ENCODE measurements at regions not wholly inside any gene's neighbourhood (a gene's known extent, or its start where the extent isn't known, plus 50 kb on each side); places are given as distances from the start of the nearest gene placed in this dataset.
"Not testable (repeated sequence)": the region's sequence is repeated elsewhere in the genome, so short reads cannot be mapped to it uniquely, and the experiment has no call there.

DNA sequence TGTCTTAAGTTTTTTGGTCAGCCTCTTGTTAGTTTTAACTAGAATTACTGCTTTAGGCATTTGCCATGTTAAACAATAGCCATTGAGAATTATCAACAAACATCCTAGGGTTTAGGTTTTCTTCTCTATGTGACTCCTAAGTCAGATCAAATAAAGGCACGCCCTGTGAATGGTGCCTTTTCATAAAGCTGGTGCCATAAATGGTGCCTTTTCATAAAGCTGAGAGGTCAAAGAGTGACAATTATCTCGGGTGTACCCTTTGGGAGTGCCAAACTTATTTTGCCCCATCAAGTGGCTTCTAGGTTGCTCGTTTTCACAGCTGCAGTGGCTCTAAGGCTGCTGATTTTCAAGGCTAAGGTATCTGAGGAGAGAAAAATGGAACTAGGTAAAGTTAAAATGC lies 391.6 kb downstream of the DMRTA1 start:
- no peak overlapping the region for H3K4me3 Mint-ChIP-seq
- H3K27ac Mint-ChIP-seq, result no peak overlapping the region
- H3K9me3 Mint-ChIP-seq, result peaks cover 6% of the 10 kb centered on the region
- no peaks in the 10 kb centered on the region for H3K27me3 Mint-ChIP-seq
- H3K36me3 Mint-ChIP-seq (ENCODE audit: low read depth), result no peaks in the 10 kb centered on the region
- H3K4me1 Mint-ChIP-seq, result no peaks in the 10 kb centered on the region
- ATAC-seq (replicated peaks), result no peak

DNA sequence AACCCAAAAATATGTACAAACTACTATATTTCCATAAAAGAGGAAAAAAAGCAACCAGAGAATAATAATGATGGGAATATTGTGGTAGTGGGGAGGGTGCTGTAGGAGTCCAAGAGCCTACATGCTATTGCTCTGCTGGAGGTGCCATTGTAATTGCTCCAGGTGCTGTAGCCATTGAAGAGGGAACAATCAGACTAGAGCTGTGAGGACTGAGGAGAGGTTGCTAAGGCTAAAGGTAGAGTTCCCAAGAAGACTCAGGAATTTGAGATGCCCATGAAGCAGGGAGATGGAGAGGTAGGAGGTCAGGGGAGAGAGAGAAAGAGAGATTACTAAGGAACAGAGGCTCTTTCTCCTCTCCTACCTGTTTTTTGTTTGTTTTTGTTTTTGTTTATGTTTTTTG lies 394.0 kb downstream of the DMRTA1 start:
- H3K9me3 Mint-ChIP-seq, result peaks cover 18% of the 10 kb centered on the region
- no peak for ATAC-seq (replicated peaks)
- no peak overlapping the region for H3K27ac Mint-ChIP-seq
- no peaks in the 10 kb centered on the region for H3K36me3 Mint-ChIP-seq (ENCODE audit: low read depth)
- H3K27me3 Mint-ChIP-seq, result no peaks in the 10 kb centered on the region
- no peak overlapping the region for H3K4me3 Mint-ChIP-seq
- H3K4me1 Mint-ChIP-seq, result no peaks in the 10 kb centered on the region

DNA sequence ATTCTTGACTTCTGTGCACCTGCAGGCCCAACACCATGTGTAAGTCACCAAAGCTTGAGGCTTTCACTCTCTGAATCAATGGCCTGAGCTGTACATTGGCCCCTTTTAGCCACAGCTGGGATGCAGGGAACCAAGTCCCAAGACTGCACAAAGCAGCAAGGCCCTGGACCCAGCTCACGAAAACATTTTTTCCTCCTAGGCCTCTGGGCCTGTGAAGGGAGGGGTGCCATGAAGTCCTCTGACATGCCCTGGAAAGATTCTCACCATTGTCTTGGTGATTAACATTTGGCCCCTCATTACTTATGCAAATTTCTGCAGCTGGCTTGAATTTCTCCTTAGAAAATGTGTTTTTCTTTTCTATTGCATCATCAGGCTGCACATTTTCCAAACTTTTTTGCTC lies 398.6 kb downstream of the DMRTA1 start:
- H3K36me3 Mint-ChIP-seq (ENCODE audit: low read depth); H3K4me1 Mint-ChIP-seq; H3K4me3 Mint-ChIP-seq; ATAC-seq (replicated peaks); H3K27ac Mint-ChIP-seq; H3K27me3 Mint-ChIP-seq: not testable (repeated sequence)
- peaks cover 31% of the 10 kb centered on the region for H3K9me3 Mint-ChIP-seq

DNA sequence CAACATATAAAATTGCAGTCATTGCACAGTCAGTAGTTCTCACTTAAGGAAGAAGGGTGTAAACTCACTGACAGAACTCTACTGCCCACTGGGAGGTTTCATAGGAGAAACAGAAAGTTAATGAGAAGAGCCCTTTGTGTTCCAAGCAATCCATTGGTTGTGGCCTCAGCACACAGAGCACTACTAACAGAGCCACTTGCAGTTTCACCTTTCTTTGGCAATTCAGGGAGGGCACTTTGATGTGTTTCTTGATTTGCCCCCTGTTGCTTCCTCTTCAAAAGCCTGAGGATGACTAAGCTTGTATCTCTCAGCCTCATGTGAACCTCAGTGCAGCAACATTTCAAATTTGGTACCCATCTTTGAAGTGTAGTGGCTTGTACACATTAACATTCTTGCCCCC lies 409.4 kb downstream of the DMRTA1 start:
- Mint-ChIP-seq H3K4me3 (no peak overlapping the region), H3K36me3 (ENCODE audit: low read depth) (no peaks in the 10 kb centered on the region), H3K4me1 (no peaks in the 10 kb centered on the region), H3K27ac (no peak overlapping the region), H3K27me3 (no peaks in the 10 kb centered on the region), H3K9me3 (peaks cover 13% of the 10 kb centered on the region)
- no peak for ATAC-seq (replicated peaks)

DNA sequence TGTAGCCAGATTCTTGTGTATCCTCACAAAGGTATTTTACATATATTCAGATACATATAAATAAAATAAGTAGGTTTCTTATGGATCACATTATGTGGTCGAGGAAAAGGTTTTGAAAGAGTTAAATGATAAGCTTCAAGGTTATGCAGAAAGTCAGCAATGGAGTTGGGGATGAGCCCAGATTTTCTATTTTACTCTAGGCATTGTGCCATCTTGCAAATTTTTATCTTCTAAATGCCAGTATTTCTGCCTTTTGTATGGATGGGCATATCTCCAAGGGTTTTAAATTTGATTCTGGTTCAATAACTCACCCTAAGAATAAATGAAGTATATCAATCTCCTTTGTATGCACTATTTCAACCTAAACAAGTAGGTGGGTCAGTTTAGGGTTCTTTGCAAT lies 410.7 kb downstream of the DMRTA1 start:
- no peaks in the 10 kb centered on the region for H3K4me1 Mint-ChIP-seq
- H3K36me3 Mint-ChIP-seq (ENCODE audit: low read depth), result no peaks in the 10 kb centered on the region
- no peak overlapping the region for H3K4me3 Mint-ChIP-seq
- no peak for ATAC-seq (replicated peaks)
- H3K27ac Mint-ChIP-seq, result no peak overlapping the region
- H3K27me3 Mint-ChIP-seq, result no peaks in the 10 kb centered on the region
- H3K9me3 Mint-ChIP-seq, result peaks cover 8% of the 10 kb centered on the region

DNA sequence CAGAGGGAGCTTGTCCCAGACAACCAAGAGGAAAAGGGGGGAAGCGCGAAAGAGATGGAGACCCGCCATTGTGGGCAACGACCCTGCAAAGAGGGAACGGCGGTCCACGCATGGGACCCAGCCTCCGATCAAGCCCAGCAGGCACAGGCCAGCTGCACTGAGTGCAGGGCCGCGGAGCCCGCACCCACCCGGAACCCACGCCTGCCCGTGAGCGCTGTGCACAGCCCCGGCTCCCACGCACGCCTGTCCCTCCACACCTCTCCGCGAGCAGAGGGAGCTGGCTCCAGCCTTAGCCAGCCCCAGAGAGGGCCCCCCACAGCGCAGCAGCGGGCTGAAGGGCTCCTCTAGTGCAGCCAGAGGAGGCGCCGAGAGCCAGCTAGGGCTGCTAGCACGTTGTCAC lies 416.5 kb downstream of the DMRTA1 start:
- peaks cover 5% of the 10 kb centered on the region for H3K9me3 Mint-ChIP-seq
- H3K27ac Mint-ChIP-seq, result no peak overlapping the region
- H3K27me3 Mint-ChIP-seq, result no peaks in the 10 kb centered on the region
- H3K4me1 Mint-ChIP-seq, result no peaks in the 10 kb centered on the region
- H3K36me3 Mint-ChIP-seq (ENCODE audit: low read depth), result no peaks in the 10 kb centered on the region
- ATAC-seq (replicated peaks), result no peak
- no peak overlapping the region for H3K4me3 Mint-ChIP-seq

DNA sequence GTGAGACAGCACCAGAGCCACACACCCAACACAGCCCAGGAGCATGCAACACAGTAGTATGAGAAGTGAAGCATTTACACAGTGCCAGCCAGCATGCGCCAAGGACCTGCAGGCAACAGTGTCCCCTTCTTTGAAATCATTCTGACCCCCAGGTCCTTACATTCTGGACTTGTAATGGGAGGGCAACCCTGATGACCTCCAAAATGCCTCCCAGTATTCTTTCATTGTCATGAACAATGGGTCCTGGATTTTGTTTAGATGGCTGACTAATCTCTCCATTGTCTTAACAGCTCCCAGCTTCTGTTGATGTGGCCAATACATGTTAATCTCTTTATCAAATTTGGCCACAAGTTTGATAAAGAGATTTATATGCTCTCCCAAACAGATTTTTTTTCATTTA lies 417.1 kb downstream of the DMRTA1 start:
- Mint-ChIP-seq H3K4me3 (no peak overlapping the region), H3K9me3 (peaks cover 2% of the 10 kb centered on the region), H3K27me3 (no peaks in the 10 kb centered on the region), H3K36me3 (ENCODE audit: low read depth) (no peaks in the 10 kb centered on the region), H3K4me1 (no peaks in the 10 kb centered on the region), H3K27ac (no peak overlapping the region)
- ATAC-seq (replicated peaks), result no peak

DNA sequence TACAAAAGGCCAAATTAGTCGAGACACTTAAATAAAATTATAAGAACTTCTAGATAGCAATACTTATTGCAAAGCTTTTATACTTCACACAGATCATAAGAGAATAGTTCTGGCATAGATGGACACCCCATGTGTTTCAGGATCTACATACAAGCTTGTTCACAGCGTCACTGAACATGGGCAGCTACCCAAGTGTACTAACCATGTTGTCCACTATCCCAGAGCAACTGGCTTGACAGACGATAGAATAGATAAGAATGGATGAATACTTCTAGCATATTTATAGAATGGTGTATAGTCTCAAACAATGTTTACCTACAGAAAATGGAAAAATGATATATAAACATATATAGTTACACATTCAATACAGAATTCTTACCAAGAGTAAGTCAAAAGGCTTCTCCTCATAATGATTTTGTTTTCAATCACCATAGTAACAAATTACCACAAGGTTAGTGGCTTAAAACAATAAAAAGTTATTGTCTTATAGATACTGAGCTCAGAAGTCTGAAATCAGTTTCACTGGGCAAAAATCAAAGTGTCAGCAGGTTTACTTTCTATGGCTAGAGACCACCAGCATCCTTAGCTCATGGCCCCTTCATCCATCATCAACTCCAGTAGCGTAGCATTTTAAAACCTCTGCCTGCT lies 446.7 kb downstream of the DMRTA1 start:
- no peak overlapping the region for H3K27ac Mint-ChIP-seq
- ATAC-seq (replicated peaks), result no peak
- H3K36me3 Mint-ChIP-seq (ENCODE audit: low read depth), result no peaks in the 10 kb centered on the region
- H3K9me3 Mint-ChIP-seq, result no peaks in the 10 kb centered on the region
- H3K4me3 Mint-ChIP-seq, result no peak overlapping the region
- no peaks in the 10 kb centered on the region for H3K4me1 Mint-ChIP-seq
- no peaks in the 10 kb centered on the region for H3K27me3 Mint-ChIP-seq

DNA sequence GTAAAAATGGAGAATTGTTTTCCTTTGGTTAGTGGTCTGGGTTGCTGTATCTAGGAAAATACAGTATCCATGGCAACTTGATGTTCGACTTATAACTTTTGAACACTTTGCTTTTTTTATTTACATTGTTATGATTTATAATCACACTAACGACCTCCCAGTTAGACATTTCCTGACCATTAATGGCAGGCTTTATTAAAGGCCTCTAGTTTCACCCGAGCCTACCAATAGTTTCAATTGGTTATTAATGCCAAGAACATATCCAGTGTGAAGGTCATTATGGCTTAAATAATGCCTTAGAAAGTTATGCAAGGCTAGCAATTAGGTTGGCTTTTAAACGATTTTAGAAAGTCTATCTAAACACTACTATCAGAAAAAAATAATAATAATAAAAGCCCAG lies 452.0 kb downstream of the DMRTA1 start:
- no peak overlapping the region for H3K4me3 Mint-ChIP-seq
- H3K4me1 Mint-ChIP-seq, result no peaks in the 10 kb centered on the region
- no peaks in the 10 kb centered on the region for H3K36me3 Mint-ChIP-seq (ENCODE audit: low read depth)
- H3K27me3 Mint-ChIP-seq, result no peaks in the 10 kb centered on the region
- no peak for ATAC-seq (replicated peaks)
- peaks cover 9% of the 10 kb centered on the region for H3K9me3 Mint-ChIP-seq
- H3K27ac Mint-ChIP-seq, result no peak overlapping the region

DNA sequence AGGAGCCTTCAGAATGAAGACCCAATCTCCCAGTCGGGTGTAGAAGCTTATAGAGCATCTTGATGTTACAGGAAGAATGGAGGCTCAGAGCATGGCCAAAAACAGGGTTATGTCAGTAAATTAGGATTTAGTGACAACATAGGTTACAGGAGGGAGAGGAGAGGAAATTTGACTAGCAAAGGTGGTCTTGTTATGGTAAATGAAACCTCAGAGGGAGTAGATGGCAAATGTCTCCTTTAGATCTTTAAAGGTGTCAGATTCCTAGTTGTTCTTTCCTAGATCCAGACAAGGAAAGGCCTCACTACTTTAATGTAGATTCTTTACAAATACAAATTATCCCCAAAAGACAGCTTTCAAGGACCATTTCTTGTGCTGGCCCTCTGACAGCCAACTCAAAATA lies 465.0 kb downstream of the DMRTA1 start:
- no peak for ATAC-seq (replicated peaks)
- no peak overlapping the region for H3K4me3 Mint-ChIP-seq
- H3K9me3 Mint-ChIP-seq, result no peaks in the 10 kb centered on the region
- H3K27me3 Mint-ChIP-seq, result no peaks in the 10 kb centered on the region
- no peaks in the 10 kb centered on the region for H3K36me3 Mint-ChIP-seq (ENCODE audit: low read depth)
- H3K27ac Mint-ChIP-seq, result no peak overlapping the region
- H3K4me1 Mint-ChIP-seq, result no peaks in the 10 kb centered on the region

DNA sequence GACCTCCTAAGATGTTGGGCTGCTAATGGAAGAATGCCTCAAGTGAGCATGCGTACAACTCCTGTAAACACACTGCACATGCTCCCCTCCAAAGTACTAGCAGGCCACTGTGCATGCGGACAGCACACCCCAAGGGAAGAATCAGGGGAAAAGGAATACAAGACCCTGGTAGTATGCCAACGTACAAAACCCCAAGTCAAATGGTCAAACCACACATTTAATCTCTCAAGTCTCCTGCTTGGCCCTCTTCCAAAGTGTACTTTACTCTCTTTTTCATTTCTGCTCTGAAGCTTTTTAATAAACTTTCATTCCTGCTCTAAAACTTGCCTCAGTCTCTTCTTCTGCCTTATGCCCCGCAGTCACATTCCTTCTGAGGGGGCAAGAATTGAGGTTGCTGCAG lies 466.4 kb downstream of the DMRTA1 start:
- no peaks in the 10 kb centered on the region for H3K27me3 Mint-ChIP-seq

DNA sequence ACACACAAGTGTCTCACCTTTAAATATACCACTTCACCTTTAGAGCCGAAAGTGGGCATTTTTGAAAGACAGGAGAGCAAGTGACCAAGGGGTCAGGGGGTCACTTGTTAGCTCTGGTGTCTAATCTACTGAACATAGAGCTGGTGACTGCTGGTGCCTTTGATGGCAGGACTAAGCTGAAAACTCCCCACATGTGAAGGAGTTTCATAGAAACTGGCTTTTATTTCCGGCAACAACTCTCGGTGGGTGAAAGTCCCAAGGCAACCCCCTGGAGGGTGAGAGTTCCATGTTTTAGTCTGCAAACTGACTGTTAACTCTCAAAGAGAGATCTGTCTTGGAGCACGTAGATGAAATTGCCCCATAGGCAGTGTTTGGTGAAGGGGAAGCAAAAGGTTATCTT lies 466.9 kb downstream of the DMRTA1 start:
- no peak overlapping the region for H3K27ac Mint-ChIP-seq
- peaks cover 1% of the 10 kb centered on the region for H3K9me3 Mint-ChIP-seq
- H3K36me3 Mint-ChIP-seq (ENCODE audit: low read depth), result no peaks in the 10 kb centered on the region
- no peaks in the 10 kb centered on the region for H3K27me3 Mint-ChIP-seq
- ATAC-seq (replicated peaks), result no peak
- H3K4me1 Mint-ChIP-seq, result no peaks in the 10 kb centered on the region
- no peak overlapping the region for H3K4me3 Mint-ChIP-seq

More for the DNA sequence above, 466.4 kb downstream of the DMRTA1 start:
- H3K4me1 Mint-ChIP-seq, result no peaks in the 10 kb centered on the region
- ATAC-seq (replicated peaks), result no peak
- H3K36me3 Mint-ChIP-seq (ENCODE audit: low read depth), result no peaks in the 10 kb centered on the region
- H3K4me3 Mint-ChIP-seq, result no peak overlapping the region
- no peaks in the 10 kb centered on the region for H3K9me3 Mint-ChIP-seq
- H3K27ac Mint-ChIP-seq, result no peak overlapping the region

DNA sequence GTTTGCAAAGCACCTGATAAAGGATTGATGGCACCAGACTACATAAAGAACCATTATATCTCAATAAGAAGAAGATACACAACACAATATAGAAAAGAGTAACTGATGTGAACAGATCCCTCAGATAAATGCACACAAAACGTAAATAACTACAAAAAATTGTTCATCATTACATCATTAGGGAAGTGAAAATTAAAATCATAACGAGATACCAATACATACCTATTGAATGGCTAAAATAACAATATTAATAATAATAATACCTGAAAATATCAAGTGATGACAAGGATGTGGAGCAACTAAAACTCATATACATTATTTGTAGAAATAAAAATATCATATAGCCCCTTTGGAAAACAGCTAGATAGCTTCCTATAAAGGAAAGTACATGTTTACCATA lies 469.5 kb downstream of the DMRTA1 start:
- no peaks in the 10 kb centered on the region for H3K4me1 Mint-ChIP-seq
- peaks cover 5% of the 10 kb centered on the region for H3K9me3 Mint-ChIP-seq

DNA sequence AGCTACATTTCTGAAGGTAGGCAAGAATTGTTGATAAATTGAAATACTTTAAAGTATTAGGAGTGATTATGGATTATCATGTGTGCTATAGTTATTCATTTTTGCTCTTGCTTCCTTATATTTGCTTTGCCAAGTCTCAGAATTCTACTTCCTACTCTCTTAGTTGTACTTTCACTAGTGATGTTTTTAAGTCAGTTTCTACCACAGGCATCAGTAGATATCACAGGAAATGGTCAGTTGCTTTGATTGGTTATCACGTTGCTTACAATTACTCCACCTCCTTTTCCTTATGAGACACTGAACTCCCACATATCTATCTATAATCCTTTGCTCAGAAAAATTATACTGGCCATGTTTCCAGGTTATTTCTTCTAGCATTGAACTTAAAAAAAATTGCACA lies 472.8 kb downstream of the DMRTA1 start:
- H3K4me3 Mint-ChIP-seq, result no peak overlapping the region
- H3K4me1 Mint-ChIP-seq, result no peaks in the 10 kb centered on the region
- H3K27me3 Mint-ChIP-seq, result no peaks in the 10 kb centered on the region
- H3K36me3 Mint-ChIP-seq (ENCODE audit: low read depth), result no peaks in the 10 kb centered on the region
- peaks cover 7% of the 10 kb centered on the region for H3K9me3 Mint-ChIP-seq
- ATAC-seq (replicated peaks), result no peak
- H3K27ac Mint-ChIP-seq, result no peak overlapping the region

More for the DNA sequence above, 469.5 kb downstream of the DMRTA1 start:
- no peak for ATAC-seq (replicated peaks)
- no peak overlapping the region for H3K4me3 Mint-ChIP-seq
- H3K27me3 Mint-ChIP-seq, result no peaks in the 10 kb centered on the region
- H3K36me3 Mint-ChIP-seq (ENCODE audit: low read depth), result no peaks in the 10 kb centered on the region
- no peak overlapping the region for H3K27ac Mint-ChIP-seq

DNA sequence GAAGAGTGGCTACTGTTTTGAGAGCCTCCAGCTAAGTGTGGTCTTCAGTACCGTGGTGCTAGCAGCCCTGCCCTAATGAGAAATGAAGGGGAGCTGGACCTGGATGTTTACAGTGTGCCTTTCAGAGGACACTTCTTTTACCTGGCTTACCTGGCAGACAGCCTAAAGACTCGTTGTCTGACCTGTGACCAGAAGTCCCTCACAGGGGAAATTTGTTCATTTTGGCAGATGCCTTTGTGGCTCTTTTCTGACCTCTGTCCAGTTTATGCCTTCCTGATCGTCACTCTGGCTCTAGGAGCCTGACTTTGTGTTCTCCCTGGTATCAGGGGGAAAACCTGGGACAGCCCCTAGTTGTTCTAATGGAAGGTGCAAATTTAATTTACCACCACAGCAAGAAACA lies 475.1 kb downstream of the DMRTA1 start:
- Mint-ChIP-seq H3K27ac (no peak overlapping the region), H3K4me3 (no peak overlapping the region), H3K4me1 (no peaks in the 10 kb centered on the region), H3K9me3 (peaks cover 8% of the 10 kb centered on the region), H3K36me3 (ENCODE audit: low read depth) (no peaks in the 10 kb centered on the region), H3K27me3 (no peaks in the 10 kb centered on the region)
- ATAC-seq (replicated peaks), result no peak

DNA sequence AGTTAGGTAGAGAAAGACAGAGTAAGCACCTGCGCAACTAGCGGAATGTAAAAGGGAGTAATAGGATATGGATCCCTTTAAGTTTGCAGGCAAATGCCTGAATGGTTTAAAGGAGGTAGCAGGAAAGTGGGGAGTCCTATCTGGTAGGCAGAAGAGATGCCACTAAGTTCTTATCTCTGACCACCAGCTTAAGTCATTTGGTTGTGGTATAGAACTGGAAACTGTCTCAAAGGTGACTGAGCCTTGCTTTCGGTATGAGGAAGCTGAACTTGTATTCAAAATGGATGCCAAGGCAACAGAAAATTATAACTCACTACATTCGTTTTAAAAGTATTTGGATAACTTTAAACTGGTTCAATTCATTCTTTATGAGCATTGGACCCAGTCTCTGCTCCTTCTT lies 475.6 kb downstream of the DMRTA1 start:
- H3K4me3 Mint-ChIP-seq, result no peak overlapping the region

More for the DNA sequence above, 475.6 kb downstream of the DMRTA1 start:
- Mint-ChIP-seq H3K4me1 (no peaks in the 10 kb centered on the region), H3K27me3 (no peaks in the 10 kb centered on the region), H3K27ac (no peak overlapping the region), H3K36me3 (ENCODE audit: low read depth) (no peaks in the 10 kb centered on the region), H3K9me3 (peaks cover 8% of the 10 kb centered on the region)
- no peak for ATAC-seq (replicated peaks)

Data from activated T-helper 17 cell treated with anti-CD3 and anti-CD28 coated beads, Interleukin-2, amount 50 U/mL, for 72 hours (primary cell).